ENCODE measurements at regions not wholly inside any gene's neighbourhood (a gene's known extent, or its start where the extent isn't known, plus 50 kb on each side); places are given as distances from the start of the nearest gene placed in this dataset.

- H3K27me3 ChIP-seq (replicated peaks in 2 of 5; ENCODE audit: control insufficient read depth in 4 of 5, insufficient read depth in 5 of 5, low read length in 4 of 5): no peaks in the 10 kb centered on the region
- H3K4me1 ChIP-seq (ENCODE audit: control extremely low read depth in 1 of 4, control insufficient read depth in 4 of 4, insufficient read depth in 4 of 4, low read length in 3 of 4): no peaks in the 10 kb centered on the region
- H3K9me3 ChIP-seq (ENCODE audit: control extremely low read depth in 1 of 5, control insufficient read depth in 4 of 5, insufficient read depth in 2 of 5, low read depth in 1 of 5, low read length in 4 of 5): no peaks in the 10 kb centered on the region
- POLR2A ChIA-PET: no interaction called here
- no peaks in the 10 kb centered on the region for H3K36me3 ChIP-seq (ENCODE audit: control insufficient read depth in 4 of 4, insufficient read depth in 4 of 4, low read length in 3 of 4)
- H3K27ac ChIP-seq (ENCODE audit: insufficient read depth in 1 of 2, low read depth in 1 of 2, low read length in 2 of 2, poor library complexity in 1 of 2, severe bottlenecking in 2 of 2): no peak overlapping the region
- H3K4me3 ChIP-seq (ENCODE audit: control insufficient read depth in 1 of 7, extremely low read depth in 1 of 7, insufficient read depth in 4 of 7, low read depth in 2 of 7, low read length in 6 of 7): no peak overlapping the region
- WGBS (ENCODE audit: insufficient coverage): no CpG with 5 or more reads among the region's 1 CpG
- CTCF ChIA-PET: no interaction called here
- no peak for DNase-seq
These were observed 149.1 kb upstream of the CDIN1 start for GRCh38 chr15:36430280-36430679.

GRCh38 chr15:36430726-36431265, 148.6 kb upstream of the CDIN1 start:
- Histone ChIP-seq H3K36me3 (ENCODE audit: control insufficient read depth in 4 of 4, insufficient read depth in 4 of 4, low read length in 3 of 4) (no peaks in the 10 kb centered on the region), H3K9me3 (ENCODE audit: control extremely low read depth in 1 of 5, control insufficient read depth in 4 of 5, insufficient read depth in 2 of 5, low read depth in 1 of 5, low read length in 4 of 5) (no peaks in the 10 kb centered on the region), H3K4me1 (ENCODE audit: control extremely low read depth in 1 of 4, control insufficient read depth in 4 of 4, insufficient read depth in 4 of 4, low read length in 3 of 4) (no peaks in the 10 kb centered on the region), H3K27me3 (replicated peaks in 2 of 5; ENCODE audit: control insufficient read depth in 4 of 5, insufficient read depth in 5 of 5, low read length in 4 of 5) (no peaks in the 10 kb centered on the region), H3K27ac (ENCODE audit: insufficient read depth in 1 of 2, low read depth in 1 of 2, low read length in 2 of 2, poor library complexity in 1 of 2, severe bottlenecking in 2 of 2) (no peak overlapping the region), H3K4me3 (ENCODE audit: control insufficient read depth in 1 of 7, extremely low read depth in 1 of 7, insufficient read depth in 4 of 7, low read depth in 2 of 7, low read length in 6 of 7) (no peak overlapping the region)
- CTCF ChIA-PET: no interaction called here
- DNase-seq: no peak
- POLR2A ChIA-PET: no interaction called here
- 100% methylated on average over 1 of the region's 4 CpGs for WGBS (ENCODE audit: insufficient coverage)

- Histone ChIP-seq H3K4me3 (ENCODE audit: control insufficient read depth in 1 of 7, extremely low read depth in 1 of 7, insufficient read depth in 4 of 7, low read depth in 2 of 7, low read length in 6 of 7) (no peak overlapping the region), H3K27ac (ENCODE audit: insufficient read depth in 1 of 2, low read depth in 1 of 2, low read length in 2 of 2, poor library complexity in 1 of 2, severe bottlenecking in 2 of 2) (no peak overlapping the region), H3K4me1 (ENCODE audit: control extremely low read depth in 1 of 4, control insufficient read depth in 4 of 4, insufficient read depth in 4 of 4, low read length in 3 of 4) (no peaks in the 10 kb centered on the region), H3K9me3 (ENCODE audit: control extremely low read depth in 1 of 5, control insufficient read depth in 4 of 5, insufficient read depth in 2 of 5, low read depth in 1 of 5, low read length in 4 of 5) (no peaks in the 10 kb centered on the region), H3K27me3 (replicated peaks in 2 of 5; ENCODE audit: control insufficient read depth in 4 of 5, insufficient read depth in 5 of 5, low read length in 4 of 5) (no peaks in the 10 kb centered on the region), H3K36me3 (ENCODE audit: control insufficient read depth in 4 of 4, insufficient read depth in 4 of 4, low read length in 3 of 4) (no peaks in the 10 kb centered on the region)
- ChIA-PET CTCF (no interaction called here), POLR2A (no interaction called here)
- no peak for DNase-seq
- 100% methylated on average over 1 of the region's 2 CpGs for WGBS (ENCODE audit: insufficient coverage)
These were observed 147.3 kb upstream of the CDIN1 start for GRCh38 chr15:36432161-36432560.

GRCh38 chr15:36434177-36434576, 145.2 kb upstream of the CDIN1 start:
- H3K4me3 ChIP-seq (ENCODE audit: control insufficient read depth in 1 of 7, extremely low read depth in 1 of 7, insufficient read depth in 4 of 7, low read depth in 2 of 7, low read length in 6 of 7): no peak overlapping the region
- no peaks in the 10 kb centered on the region for H3K4me1 ChIP-seq (ENCODE audit: control extremely low read depth in 1 of 4, control insufficient read depth in 4 of 4, insufficient read depth in 4 of 4, low read length in 3 of 4)
- CTCF ChIA-PET: no interaction called here
- no peak overlapping the region for H3K27ac ChIP-seq (ENCODE audit: insufficient read depth in 1 of 2, low read depth in 1 of 2, low read length in 2 of 2, poor library complexity in 1 of 2, severe bottlenecking in 2 of 2)
- no peaks in the 10 kb centered on the region for H3K9me3 ChIP-seq (ENCODE audit: control extremely low read depth in 1 of 5, control insufficient read depth in 4 of 5, insufficient read depth in 2 of 5, low read depth in 1 of 5, low read length in 4 of 5)
- POLR2A ChIA-PET: no interaction called here
- DNase-seq: no peak
- no peaks in the 10 kb centered on the region for H3K36me3 ChIP-seq (ENCODE audit: control insufficient read depth in 4 of 4, insufficient read depth in 4 of 4, low read length in 3 of 4)
- no peaks in the 10 kb centered on the region for H3K27me3 ChIP-seq (replicated peaks in 2 of 5; ENCODE audit: control insufficient read depth in 4 of 5, insufficient read depth in 5 of 5, low read length in 4 of 5)

- 94% methylated on average over 2 of the region's 3 CpGs for WGBS (ENCODE audit: insufficient coverage)
- ChIA-PET CTCF (no interaction called here), POLR2A (no interaction called here)
- Histone ChIP-seq H3K4me3 (ENCODE audit: control insufficient read depth in 1 of 7, extremely low read depth in 1 of 7, insufficient read depth in 4 of 7, low read depth in 2 of 7, low read length in 6 of 7) (no peak overlapping the region), H3K27ac (ENCODE audit: insufficient read depth in 1 of 2, low read depth in 1 of 2, low read length in 2 of 2, poor library complexity in 1 of 2, severe bottlenecking in 2 of 2) (no peak overlapping the region), H3K9me3 (ENCODE audit: control extremely low read depth in 1 of 5, control insufficient read depth in 4 of 5, insufficient read depth in 2 of 5, low read depth in 1 of 5, low read length in 4 of 5) (no peaks in the 10 kb centered on the region), H3K4me1 (ENCODE audit: control extremely low read depth in 1 of 4, control insufficient read depth in 4 of 4, insufficient read depth in 4 of 4, low read length in 3 of 4) (no peaks in the 10 kb centered on the region), H3K36me3 (ENCODE audit: control insufficient read depth in 4 of 4, insufficient read depth in 4 of 4, low read length in 3 of 4) (no peaks in the 10 kb centered on the region), H3K27me3 (replicated peaks in 2 of 5; ENCODE audit: control insufficient read depth in 4 of 5, insufficient read depth in 5 of 5, low read length in 4 of 5) (peaks cover 0 to 2% (median 0%) of the 10 kb centered on the region in 5 experiments)
- no peak for DNase-seq
These were observed 140.9 kb upstream of the CDIN1 start for GRCh38 chr15:36438499-36438898.

- 94% methylated on average over 2 of the region's 2 CpGs for WGBS (ENCODE audit: insufficient coverage)
- Histone ChIP-seq H3K27me3 (replicated peaks in 2 of 5; ENCODE audit: control insufficient read depth in 4 of 5, insufficient read depth in 5 of 5, low read length in 4 of 5) (peaks cover 0 to 2% (median 0%) of the 10 kb centered on the region in 5 experiments), H3K4me3 (ENCODE audit: control insufficient read depth in 1 of 7, extremely low read depth in 1 of 7, insufficient read depth in 4 of 7, low read depth in 2 of 7, low read length in 6 of 7) (no peak overlapping the region), H3K36me3 (ENCODE audit: control insufficient read depth in 4 of 4, insufficient read depth in 4 of 4, low read length in 3 of 4) (no peaks in the 10 kb centered on the region), H3K27ac (ENCODE audit: insufficient read depth in 1 of 2, low read depth in 1 of 2, low read length in 2 of 2, poor library complexity in 1 of 2, severe bottlenecking in 2 of 2) (no peak overlapping the region), H3K4me1 (ENCODE audit: control extremely low read depth in 1 of 4, control insufficient read depth in 4 of 4, insufficient read depth in 4 of 4, low read length in 3 of 4) (no peaks in the 10 kb centered on the region), H3K9me3 (ENCODE audit: control extremely low read depth in 1 of 5, control insufficient read depth in 4 of 5, insufficient read depth in 2 of 5, low read depth in 1 of 5, low read length in 4 of 5) (no peaks in the 10 kb centered on the region)
- no peak for DNase-seq
- POLR2A ChIA-PET: no interaction called here
- CTCF ChIA-PET: no interaction called here
These were observed 132.1 kb upstream of the CDIN1 start for GRCh38 chr15:36447373-36447772.

- Histone ChIP-seq H3K36me3 (ENCODE audit: control insufficient read depth in 4 of 4, insufficient read depth in 4 of 4, low read length in 3 of 4) (no peaks in the 10 kb centered on the region), H3K4me3 (ENCODE audit: control insufficient read depth in 1 of 7, extremely low read depth in 1 of 7, insufficient read depth in 4 of 7, low read depth in 2 of 7, low read length in 6 of 7) (no peak overlapping the region), H3K27me3 (replicated peaks in 2 of 5; ENCODE audit: control insufficient read depth in 4 of 5, insufficient read depth in 5 of 5, low read length in 4 of 5) (peaks cover 0 to 2% (median 0%) of the 10 kb centered on the region in 5 experiments), H3K27ac (ENCODE audit: insufficient read depth in 1 of 2, low read depth in 1 of 2, low read length in 2 of 2, poor library complexity in 1 of 2, severe bottlenecking in 2 of 2) (no peak overlapping the region), H3K9me3 (ENCODE audit: control extremely low read depth in 1 of 5, control insufficient read depth in 4 of 5, insufficient read depth in 2 of 5, low read depth in 1 of 5, low read length in 4 of 5) (no peaks in the 10 kb centered on the region), H3K4me1 (ENCODE audit: control extremely low read depth in 1 of 4, control insufficient read depth in 4 of 4, insufficient read depth in 4 of 4, low read length in 3 of 4) (no peaks in the 10 kb centered on the region)
- no peak for DNase-seq
- ChIA-PET CTCF (no interaction called here), POLR2A (no interaction called here)
These were observed 131.0 kb upstream of the CDIN1 start for GRCh38 chr15:36448418-36448817.

All from common myeloid progenitor, CD34-positive (primary cell).